ENCODE measurements at regions not wholly inside any gene's neighbourhood (a gene's known extent, or its start where the extent isn't known, plus 50 kb on each side); places are given as distances from the start of the nearest gene placed in this dataset.

- Mint-ChIP-seq H3K27ac (no peak overlapping the region), H3K4me3 (no peak overlapping the region), H3K27me3 (no peaks in the 10 kb centered on the region), H3K9me3 (peaks cover 3% of the 10 kb centered on the region), H3K4me1 (no peaks in the 10 kb centered on the region), H3K36me3 (no peaks in the 10 kb centered on the region)
- no peak for ATAC-seq
Observed at GRCh38 chr2:139201516-139201915, 421.3 kb upstream of the NXPH2 start.

GRCh38 chr2:139196754-139197153, 416.6 kb upstream of the NXPH2 start:
- Mint-ChIP-seq H3K9me3 (no peaks in the 10 kb centered on the region), H3K27ac (no peak overlapping the region), H3K4me1 (no peaks in the 10 kb centered on the region), H3K36me3 (no peaks in the 10 kb centered on the region), H3K4me3 (no peak overlapping the region), H3K27me3 (no peaks in the 10 kb centered on the region)
- ATAC-seq = no peak

GRCh38 chr2:139194546-139194945, 414.4 kb upstream of the NXPH2 start:
- H3K4me3 Mint-ChIP-seq = no peak overlapping the region
- no peaks in the 10 kb centered on the region for H3K9me3 Mint-ChIP-seq
- H3K27ac Mint-ChIP-seq = no peak overlapping the region
- no peaks in the 10 kb centered on the region for H3K4me1 Mint-ChIP-seq
- H3K27me3 Mint-ChIP-seq = no peaks in the 10 kb centered on the region
- ATAC-seq = no peak
- no peaks in the 10 kb centered on the region for H3K36me3 Mint-ChIP-seq

GRCh38 chr2:139177041-139177440, 396.9 kb upstream of the NXPH2 start:
- peaks cover 5% of the 10 kb centered on the region for H3K9me3 Mint-ChIP-seq
- no peaks in the 10 kb centered on the region for H3K4me1 Mint-ChIP-seq
- no peaks in the 10 kb centered on the region for H3K27me3 Mint-ChIP-seq
- ATAC-seq = no peak
- no peaks in the 10 kb centered on the region for H3K36me3 Mint-ChIP-seq
- H3K4me3 Mint-ChIP-seq = no peak overlapping the region
- H3K27ac Mint-ChIP-seq = no peak overlapping the region

- no peak overlapping the region for H3K4me3 Mint-ChIP-seq
- no peak for ATAC-seq
- H3K27ac Mint-ChIP-seq = no peak overlapping the region
- no peaks in the 10 kb centered on the region for H3K27me3 Mint-ChIP-seq
- H3K36me3 Mint-ChIP-seq = no peaks in the 10 kb centered on the region
- no peaks in the 10 kb centered on the region for H3K4me1 Mint-ChIP-seq
- peaks cover 5% of the 10 kb centered on the region for H3K9me3 Mint-ChIP-seq
Observed at GRCh38 chr2:139175510-139175909, 395.3 kb upstream of the NXPH2 start.

GRCh38 chr2:139170406-139170805, 390.2 kb upstream of the NXPH2 start:
- ATAC-seq = no peak
- Mint-ChIP-seq H3K27ac (no peak overlapping the region), H3K27me3 (no peaks in the 10 kb centered on the region), H3K9me3 (no peaks in the 10 kb centered on the region), H3K4me3 (no peak overlapping the region), H3K36me3 (no peaks in the 10 kb centered on the region), H3K4me1 (no peaks in the 10 kb centered on the region)

- Mint-ChIP-seq H3K36me3 (no peaks in the 10 kb centered on the region), H3K9me3 (peaks cover 3% of the 10 kb centered on the region), H3K4me3 (no peak overlapping the region), H3K27me3 (no peaks in the 10 kb centered on the region), H3K27ac (no peak overlapping the region), H3K4me1 (no peaks in the 10 kb centered on the region)
- no peak for ATAC-seq
Observed at GRCh38 chr2:139165601-139166000, 385.4 kb upstream of the NXPH2 start.

GRCh38 chr2:139165041-139165440, 384.9 kb upstream of the NXPH2 start:
- H3K27me3 Mint-ChIP-seq = no peaks in the 10 kb centered on the region
- peaks cover 3% of the 10 kb centered on the region for H3K9me3 Mint-ChIP-seq
- H3K4me1 Mint-ChIP-seq = no peaks in the 10 kb centered on the region
- H3K27ac Mint-ChIP-seq = no peak overlapping the region
- H3K36me3 Mint-ChIP-seq = no peaks in the 10 kb centered on the region
- ATAC-seq = no peak
- H3K4me3 Mint-ChIP-seq = no peak overlapping the region

GRCh38 chr2:139162957-139163356, 382.8 kb upstream of the NXPH2 start:
- Mint-ChIP-seq H3K9me3 (peaks cover 6% of the 10 kb centered on the region), H3K4me1 (no peaks in the 10 kb centered on the region), H3K4me3 (no peak overlapping the region), H3K36me3 (no peaks in the 10 kb centered on the region), H3K27ac (no peak overlapping the region), H3K27me3 (no peaks in the 10 kb centered on the region)
- ATAC-seq = no peak

GRCh38 chr2:139162456-139162855, 382.3 kb upstream of the NXPH2 start:
- Mint-ChIP-seq H3K4me1 (no peaks in the 10 kb centered on the region), H3K4me3 (no peak overlapping the region), H3K9me3 (peaks cover 6% of the 10 kb centered on the region), H3K36me3 (no peaks in the 10 kb centered on the region), H3K27me3 (no peaks in the 10 kb centered on the region), H3K27ac (no peak overlapping the region)
- no peak for ATAC-seq

GRCh38 chr2:139160836-139161235, 380.6 kb upstream of the NXPH2 start:
- no peaks in the 10 kb centered on the region for H3K27me3 Mint-ChIP-seq
- no peaks in the 10 kb centered on the region for H3K36me3 Mint-ChIP-seq
- H3K9me3 Mint-ChIP-seq = peaks cover 9% of the 10 kb centered on the region
- H3K27ac Mint-ChIP-seq = no peak overlapping the region
- H3K4me1 Mint-ChIP-seq = no peaks in the 10 kb centered on the region
- ATAC-seq = no peak
- no peak overlapping the region for H3K4me3 Mint-ChIP-seq

GRCh38 chr2:139159177-139159576, 379.0 kb upstream of the NXPH2 start:
- H3K27ac Mint-ChIP-seq = no peak overlapping the region
- H3K36me3 Mint-ChIP-seq = no peaks in the 10 kb centered on the region
- no peak overlapping the region for H3K4me3 Mint-ChIP-seq
- no peaks in the 10 kb centered on the region for H3K27me3 Mint-ChIP-seq
- no peak for ATAC-seq
- H3K9me3 Mint-ChIP-seq = peaks cover 9% of the 10 kb centered on the region
- no peaks in the 10 kb centered on the region for H3K4me1 Mint-ChIP-seq

GRCh38 chr2:139156730-139157129, 376.5 kb upstream of the NXPH2 start:
- no peak for ATAC-seq
- Mint-ChIP-seq H3K9me3 (peaks cover 8% of the 10 kb centered on the region), H3K27ac (no peak overlapping the region), H3K36me3 (no peaks in the 10 kb centered on the region), H3K4me1 (no peaks in the 10 kb centered on the region), H3K4me3 (no peak overlapping the region), H3K27me3 (no peaks in the 10 kb centered on the region)

GRCh38 chr2:139155991-139156390, 375.8 kb upstream of the NXPH2 start:
- no peaks in the 10 kb centered on the region for H3K36me3 Mint-ChIP-seq
- H3K9me3 Mint-ChIP-seq = peaks cover 9% of the 10 kb centered on the region
- no peak for ATAC-seq
- no peak overlapping the region for H3K27ac Mint-ChIP-seq
- H3K4me3 Mint-ChIP-seq = no peak overlapping the region
- H3K27me3 Mint-ChIP-seq = no peaks in the 10 kb centered on the region
- H3K4me1 Mint-ChIP-seq = no peaks in the 10 kb centered on the region

GRCh38 chr2:139142252-139142880, 362.2 kb upstream of the NXPH2 start:
- H3K27me3 Mint-ChIP-seq = no peaks in the 10 kb centered on the region
- H3K4me1 Mint-ChIP-seq = no peaks in the 10 kb centered on the region
- H3K36me3 Mint-ChIP-seq = no peaks in the 10 kb centered on the region
- no peaks in the 10 kb centered on the region for H3K9me3 Mint-ChIP-seq
- H3K27ac Mint-ChIP-seq = no peak overlapping the region
- H3K4me3 Mint-ChIP-seq = no peak overlapping the region
- no peak for ATAC-seq

- Mint-ChIP-seq H3K27me3 (no peaks in the 10 kb centered on the region), H3K4me1 (no peaks in the 10 kb centered on the region), H3K36me3 (no peaks in the 10 kb centered on the region), H3K4me3 (no peak overlapping the region), H3K9me3 (peaks cover 3% of the 10 kb centered on the region), H3K27ac (no peak overlapping the region)
- ATAC-seq = no peak
Observed at GRCh38 chr2:139124271-139124670, 344.1 kb upstream of the NXPH2 start.

- Mint-ChIP-seq H3K36me3 (no peaks in the 10 kb centered on the region), H3K27me3 (no peaks in the 10 kb centered on the region), H3K4me3 (no peak overlapping the region), H3K9me3 (peaks cover 3% of the 10 kb centered on the region), H3K4me1 (no peaks in the 10 kb centered on the region), H3K27ac (no peak overlapping the region)
- ATAC-seq = no peak
Observed at GRCh38 chr2:139123795-139124194, 343.6 kb upstream of the NXPH2 start.
